ENCODE measurements at regions not wholly inside any gene's neighbourhood (a gene's known extent, or its start where the extent isn't known, plus 50 kb on each side); places are given as distances from the start of the nearest gene placed in this dataset.

GRCh38 chr14:56886471-56887062 lies 76.3 kb upstream of the OTX2 start:
- TF ChIP-seq CTCF (IDR thresholded peaks at IDR 0.05) (no peak), ZBTB21 (CRISPR knock-in tag; IDR thresholded peaks at IDR 0.05; ENCODE audit: borderline replicate concordance) (no peak), JUN (CRISPR knock-in tag; IDR thresholded peaks at IDR 0.05) (no peak)

All from WTC11 (cell line).